A673 (cell line): ENCODE measurements at regions not wholly inside any gene's neighbourhood (a gene's known extent, or its start where the extent isn't known, plus 50 kb on each side); places are given as distances from the start of the nearest gene placed in this dataset.

Source experiments
- BruUV-seq: library from RNA; stranded (reverse); fragments of 400-500 nt; replicated peaks from 2 replicates; lab custom pipeline; 2021; lab: Mats Ljungman, UMichigan
- CTCF ChIA-PET: fragments of 300-600 bp; sonication (Branson Sonifier 250); formaldehyde crosslinking; loops from one replicate; lab custom pipeline; 2022; ENCODE audit warnings: antibody characterized with exemption; lab: Charles Lee
- POLR2A ChIA-PET: fragments of 300-600 bp; sonication (Branson Sonifier 250); formaldehyde crosslinking; loops from one replicate; lab custom pipeline; 2022; ENCODE audit warnings: antibody characterized with exemption; ENCODE audit not compliant: low non-redundant PET; lab: Charles Lee
- DNase-seq: peaks from one replicate; pipeline ENCODE4 v3.0.0-alpha.2; 2015; ENCODE audit warnings: low spot score
- H3K27ac ChIP-seq: fragments of 200-600 bp; sonication (generic); 2 replicates; pipeline ENCODE4 v1.5.1; 2016; ENCODE audit warnings: mixed run types, low read depth, mild to moderate bottlenecking, mixed read lengths, antibody characterized with exemption, low read length; ENCODE audit not compliant: poor library complexity, severe bottlenecking
- H3K27me3 ChIP-seq: fragments of 200-600 bp; sonication (generic); replicated peaks from 2 replicates; pipeline ENCODE4 v1.6.1; 2017; ENCODE audit warnings: mixed run types, low read depth, mild to moderate bottlenecking, mixed read lengths, antibody characterized with exemption, low read length; ENCODE audit not compliant: insufficient read depth, poor library complexity
- H3K36me3 ChIP-seq: fragments of 200-600 bp; sonication (generic); 2 replicates; pipeline ENCODE4 v1.6.1; 2016; ENCODE audit warnings: mixed run types, mild to moderate bottlenecking, mixed read lengths, antibody characterized with exemption, low read length; ENCODE audit not compliant: insufficient read depth, poor library complexity, severe bottlenecking
- H3K4me1 ChIP-seq: fragments of 200-600 bp; sonication (generic); 2 replicates; pipeline ENCODE4 v1.6.1; 2017; ENCODE audit warnings: mixed run types, mild to moderate bottlenecking, mixed read lengths, antibody characterized with exemption, low read length; ENCODE audit not compliant: insufficient read depth, poor library complexity, severe bottlenecking
- H3K4me3 ChIP-seq: fragments of 200-600 bp; sonication (generic); 2 replicates; pipeline ENCODE4 v1.5.1; 2016; ENCODE audit warnings: low read depth, mixed run types, mild to moderate bottlenecking, mixed read lengths, low read length; ENCODE audit not compliant: poor library complexity, severe bottlenecking
- H3K9me3 ChIP-seq: fragments of 200-600 bp; sonication (generic); 2 replicates; pipeline ENCODE4 v1.6.1; 2016; ENCODE audit warnings: mixed run types, low read depth, mild to moderate bottlenecking, mixed read lengths, antibody characterized with exemption, low read length; ENCODE audit not compliant: poor library complexity, severe bottlenecking
- EZH2 ChIP-seq: fragments of 200-600 bp; sonication (generic); IDR thresholded peaks from 2 replicates; pipeline ENCODE4 v1.6.1; 2017; ENCODE audit warnings: borderline replicate concordance, low read depth, mild to moderate bottlenecking, mixed read lengths, antibody characterized with exemption, low read length; ENCODE audit not compliant: poor library complexity, severe bottlenecking
- intact Hi-C: fragments of 100-400 bp; cut with micrococcal nuclease; formaldehyde crosslinking; loops from one replicate; pipeline ENCODE4 v1.10.0; 2022; ENCODE audit not compliant: unreplicated experiment
- TF ChIP-seq, protein P1 (sequence below): fragments of 300-800, 200-600 bp; sonication (generic); conservative IDR thresholded peaks from 2 replicates; pipeline ENCODE4 v1.5.1; 2017; ENCODE audit warnings: low read depth, mild to moderate bottlenecking, antibody characterized with exemption, low read length, moderate library complexity, mixed read lengths

- Histone ChIP-seq H3K36me3 (no peaks in the 10 kb centered on the region), H3K27me3 (no peaks in the 10 kb centered on the region), H3K4me3 (no peak overlapping the region), H3K27ac (no peak overlapping the region), H3K4me1 (peaks cover 9% of the 10 kb centered on the region), H3K9me3 (no peaks in the 10 kb centered on the region)
- BruUV-seq, result no TSS peak
- intact Hi-C loops, result no loop called here
- ChIA-PET CTCF (no interaction called here), POLR2A (no interaction called here)
- no peak for TF ChIP-seq EZH2
- TF ChIP-seq, protein P1, sequence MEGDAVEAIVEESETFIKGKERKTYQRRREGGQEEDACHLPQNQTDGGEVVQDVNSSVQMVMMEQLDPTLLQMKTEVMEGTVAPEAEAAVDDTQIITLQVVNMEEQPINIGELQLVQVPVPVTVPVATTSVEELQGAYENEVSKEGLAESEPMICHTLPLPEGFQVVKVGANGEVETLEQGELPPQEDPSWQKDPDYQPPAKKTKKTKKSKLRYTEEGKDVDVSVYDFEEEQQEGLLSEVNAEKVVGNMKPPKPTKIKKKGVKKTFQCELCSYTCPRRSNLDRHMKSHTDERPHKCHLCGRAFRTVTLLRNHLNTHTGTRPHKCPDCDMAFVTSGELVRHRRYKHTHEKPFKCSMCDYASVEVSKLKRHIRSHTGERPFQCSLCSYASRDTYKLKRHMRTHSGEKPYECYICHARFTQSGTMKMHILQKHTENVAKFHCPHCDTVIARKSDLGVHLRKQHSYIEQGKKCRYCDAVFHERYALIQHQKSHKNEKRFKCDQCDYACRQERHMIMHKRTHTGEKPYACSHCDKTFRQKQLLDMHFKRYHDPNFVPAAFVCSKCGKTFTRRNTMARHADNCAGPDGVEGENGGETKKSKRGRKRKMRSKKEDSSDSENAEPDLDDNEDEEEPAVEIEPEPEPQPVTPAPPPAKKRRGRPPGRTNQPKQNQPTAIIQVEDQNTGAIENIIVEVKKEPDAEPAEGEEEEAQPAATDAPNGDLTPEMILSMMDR, result no peak
- DNase-seq, result peak; percentile 61
These were observed 162.2 kb downstream of the HSD17B3 start for GRCh38 chr9:96139592-96140295.

GRCh38 chr9:96138616-96139015 lies 163.4 kb downstream of the HSD17B3 start:
- DNase-seq, result no peak
- no TSS peak for BruUV-seq
- H3K9me3 ChIP-seq, result no peaks in the 10 kb centered on the region
- H3K4me1 ChIP-seq, result peaks cover 9% of the 10 kb centered on the region
- TF ChIP-seq, protein P1, result no peak
- no peak for TF ChIP-seq EZH2
- no peak overlapping the region for H3K4me3 ChIP-seq
- intact Hi-C loops, result no loop called here
- ChIA-PET CTCF (interaction anchor here (0.7 kb wide), 1 partner anchor 625 kb away, joined by 11 read pairs; no protein-coding TSS in a partner anchor), POLR2A (no interaction called here)
- H3K27ac ChIP-seq, result no peak overlapping the region
- H3K36me3 ChIP-seq, result no peaks in the 10 kb centered on the region
- no peaks in the 10 kb centered on the region for H3K27me3 ChIP-seq

DNA sequence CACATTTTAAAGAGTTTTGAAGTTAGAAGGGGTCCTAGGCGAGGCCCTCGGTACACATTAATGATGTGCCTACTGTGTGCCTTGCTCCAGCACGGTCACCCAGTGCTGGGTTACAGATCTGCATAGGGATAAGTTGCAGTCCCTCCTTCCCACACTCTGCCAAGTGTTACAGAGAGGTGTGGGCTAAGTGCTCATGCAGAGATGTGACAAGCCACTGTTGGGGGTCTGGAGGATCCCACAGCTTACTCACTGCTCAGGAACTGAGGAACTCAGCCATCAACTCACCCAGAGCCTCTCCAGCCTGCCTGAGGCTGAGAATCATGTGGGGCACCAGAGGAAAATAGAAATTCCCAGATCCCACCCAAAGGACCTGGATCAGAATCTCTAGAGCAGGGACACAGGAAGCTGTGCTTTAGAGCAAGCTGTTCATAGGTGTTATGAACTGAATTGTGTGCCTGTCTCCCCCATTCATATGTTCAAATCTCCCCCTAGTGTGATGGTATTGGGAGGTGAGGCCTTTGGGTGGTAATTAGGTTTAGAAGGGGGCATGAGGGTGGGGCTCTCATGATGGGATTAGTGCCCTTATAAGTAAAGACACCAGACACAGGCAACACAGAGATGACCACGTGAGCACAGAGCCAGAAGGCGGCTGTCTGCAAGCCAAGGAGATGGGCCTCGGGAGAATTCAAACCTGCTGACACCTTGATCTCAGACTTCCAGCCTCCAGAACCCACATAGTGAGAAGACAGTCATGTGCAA lies 164.1 kb downstream of the HSD17B3 start:
- intact Hi-C loops, result no loop called here
- Histone ChIP-seq H3K4me1 (peaks cover 9% of the 10 kb centered on the region), H3K4me3 (no peak overlapping the region), H3K27me3 (no peaks in the 10 kb centered on the region), H3K36me3 (no peaks in the 10 kb centered on the region), H3K27ac (no peak overlapping the region), H3K9me3 (no peaks in the 10 kb centered on the region)
- TF ChIP-seq EZH2, result no peak
- TF ChIP-seq, protein P1, result no peak
- CTCF ChIA-PET, result no interaction called here
- DNase-seq, result no peak
- POLR2A ChIA-PET, result interaction anchor here (0.7 kb wide), 1 partner anchor 211 kb away, joined by 12 read pairs; no protein-coding TSS in a partner anchor
- BruUV-seq, result no TSS peak
